ENCODE measurements at regions not wholly inside any gene's neighbourhood (a gene's known extent, or its start where the extent isn't known, plus 50 kb on each side); places are given as distances from the start of the nearest gene placed in this dataset.
A peak's percentile ranks its signal among the peaks of the same experiment; 100 is the strongest.

- WGBS (ENCODE audit: insufficient coverage, low coverage, low lambda C conversion rate, missing lambda C conversion rate), result 56% methylated on average over 1 of the region's 1 CpG
- ATAC-seq, result no peak
- TF ChIP-seq, protein P1, sequence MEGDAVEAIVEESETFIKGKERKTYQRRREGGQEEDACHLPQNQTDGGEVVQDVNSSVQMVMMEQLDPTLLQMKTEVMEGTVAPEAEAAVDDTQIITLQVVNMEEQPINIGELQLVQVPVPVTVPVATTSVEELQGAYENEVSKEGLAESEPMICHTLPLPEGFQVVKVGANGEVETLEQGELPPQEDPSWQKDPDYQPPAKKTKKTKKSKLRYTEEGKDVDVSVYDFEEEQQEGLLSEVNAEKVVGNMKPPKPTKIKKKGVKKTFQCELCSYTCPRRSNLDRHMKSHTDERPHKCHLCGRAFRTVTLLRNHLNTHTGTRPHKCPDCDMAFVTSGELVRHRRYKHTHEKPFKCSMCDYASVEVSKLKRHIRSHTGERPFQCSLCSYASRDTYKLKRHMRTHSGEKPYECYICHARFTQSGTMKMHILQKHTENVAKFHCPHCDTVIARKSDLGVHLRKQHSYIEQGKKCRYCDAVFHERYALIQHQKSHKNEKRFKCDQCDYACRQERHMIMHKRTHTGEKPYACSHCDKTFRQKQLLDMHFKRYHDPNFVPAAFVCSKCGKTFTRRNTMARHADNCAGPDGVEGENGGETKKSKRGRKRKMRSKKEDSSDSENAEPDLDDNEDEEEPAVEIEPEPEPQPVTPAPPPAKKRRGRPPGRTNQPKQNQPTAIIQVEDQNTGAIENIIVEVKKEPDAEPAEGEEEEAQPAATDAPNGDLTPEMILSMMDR (IDR thresholded peaks at IDR 0.05), result no peak
- TF ChIP-seq POLR2A (IDR thresholded peaks at IDR 0.05), result no peak
Observed at GRCh38 chr18:1581581-1581980, 676.9 kb downstream of the ADCYAP1 start.

GRCh38 chr18:1585881-1586488 is 681.3 kb downstream of the ADCYAP1 start:
- DNase-seq (no peak), ATAC-seq (peak; percentile 74 to 81 (median 78))
- H3K27me3 ChIP-seq, result no peaks in the 10 kb centered on the region
- H3K27ac ChIP-seq, result no peak overlapping the region
- no peak overlapping the region for H3K4me3 ChIP-seq
- no peaks in the 10 kb centered on the region for H3K36me3 ChIP-seq
- intact Hi-C loops (cut with DNase I), result no loop called here
- under 1% methylated on average over 7 of the region's 7 CpGs for WGBS (ENCODE audit: insufficient coverage, low coverage, low lambda C conversion rate, missing lambda C conversion rate)
- no peaks in the 10 kb centered on the region for H3K9me3 ChIP-seq
- H3K4me1 ChIP-seq, result no peaks in the 10 kb centered on the region
- no peak for TF ChIP-seq POLR2A (IDR thresholded peaks at IDR 0.05)
- TF ChIP-seq, protein P1 (IDR thresholded peaks at IDR 0.05), result peak; percentile 36 to 59 (median 50)

More at GRCh38 chr18:1581581-1581980, 676.9 kb downstream of the ADCYAP1 start:
- H3K4me3 ChIP-seq, result no peak overlapping the region
- no peaks in the 10 kb centered on the region for H3K4me1 ChIP-seq
- H3K27ac ChIP-seq, result no peak overlapping the region
- intact Hi-C loops (cut with DNase I), result no loop called here
- no peaks in the 10 kb centered on the region for H3K27me3 ChIP-seq
- no peak for DNase-seq
- H3K36me3 ChIP-seq, result no peaks in the 10 kb centered on the region
- no peaks in the 10 kb centered on the region for H3K9me3 ChIP-seq

DNA sequence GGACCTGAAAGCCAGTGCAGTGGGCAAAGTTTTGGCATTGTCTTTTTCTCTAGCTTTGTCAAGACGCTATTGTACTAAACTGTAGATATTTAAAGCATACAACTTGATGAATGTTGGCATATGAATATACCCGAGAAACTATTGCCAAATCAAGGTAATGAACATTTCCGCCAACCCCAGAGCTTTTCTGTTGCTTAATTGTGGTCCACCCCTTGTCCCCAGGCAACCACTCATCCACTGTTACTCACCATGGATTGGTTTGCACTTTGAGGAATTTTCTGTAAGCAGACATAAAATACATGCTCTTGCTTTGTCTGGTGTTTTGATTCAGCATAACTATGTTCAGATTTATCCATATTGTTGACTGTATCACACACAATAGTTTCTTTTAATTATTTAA is 688.4 kb downstream of the ADCYAP1 start:
- Histone ChIP-seq H3K4me3 (no peak overlapping the region), H3K36me3 (no peaks in the 10 kb centered on the region), H3K4me1 (no peaks in the 10 kb centered on the region), H3K9me3 (no peaks in the 10 kb centered on the region), H3K27ac (no peak overlapping the region), H3K27me3 (no peaks in the 10 kb centered on the region)
- no peak for DNase-seq
- WGBS (ENCODE audit: insufficient coverage, low coverage, low lambda C conversion rate, missing lambda C conversion rate), result 64% methylated on average over 3 of the region's 3 CpGs
- intact Hi-C loops (cut with DNase I), result no loop called here
- no peak for ATAC-seq
- no peak for TF ChIP-seq POLR2A (IDR thresholded peaks at IDR 0.05)
- TF ChIP-seq, protein P1 (IDR thresholded peaks at IDR 0.05), result no peak

DNA sequence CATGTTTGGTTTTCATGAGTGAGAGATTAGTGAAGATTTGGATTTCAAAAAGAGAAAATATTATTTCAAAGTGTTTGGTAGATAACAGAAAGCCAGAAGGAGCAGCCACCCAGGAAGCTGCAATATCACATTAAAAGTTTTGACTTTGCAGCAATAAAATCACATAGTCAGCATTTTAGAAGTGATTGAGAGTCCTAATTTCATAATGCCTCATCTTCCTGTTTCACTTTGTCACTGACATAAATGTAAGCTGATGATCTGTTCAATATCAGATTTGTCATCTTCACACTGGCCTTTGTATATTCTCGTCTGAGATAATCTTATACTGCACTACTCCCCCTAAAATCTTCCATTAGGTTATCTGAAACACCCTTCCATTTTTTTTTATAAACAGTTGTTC is 690.5 kb downstream of the ADCYAP1 start:
- H3K27me3 ChIP-seq, result no peaks in the 10 kb centered on the region
- 62% methylated on average over 1 of the region's 1 CpG for WGBS (ENCODE audit: insufficient coverage, low coverage, low lambda C conversion rate, missing lambda C conversion rate)
- H3K4me1 ChIP-seq, result no peaks in the 10 kb centered on the region
- H3K36me3 ChIP-seq, result no peaks in the 10 kb centered on the region
- intact Hi-C loops (cut with DNase I), result no loop called here
- no peak overlapping the region for H3K27ac ChIP-seq
- DNase-seq, result no peak
- no peaks in the 10 kb centered on the region for H3K9me3 ChIP-seq
- H3K4me3 ChIP-seq, result no peak overlapping the region
- peak in 2 of 4 donors; percentile 17 to 24 for ATAC-seq
- TF ChIP-seq, protein P1 (IDR thresholded peaks at IDR 0.05), result no peak

- H3K36me3 ChIP-seq, result no peaks in the 10 kb centered on the region
- no peak overlapping the region for H3K27ac ChIP-seq
- WGBS (ENCODE audit: insufficient coverage, low coverage, low lambda C conversion rate, missing lambda C conversion rate), result 44% methylated on average over 3 of the region's 3 CpGs
- no peaks in the 10 kb centered on the region for H3K9me3 ChIP-seq
- H3K27me3 ChIP-seq, result no peaks in the 10 kb centered on the region
- intact Hi-C loops (cut with DNase I), result no loop called here
- no peaks in the 10 kb centered on the region for H3K4me1 ChIP-seq
- no peak for ATAC-seq
- no peak overlapping the region for H3K4me3 ChIP-seq
- no peak for TF ChIP-seq POLR2A (IDR thresholded peaks at IDR 0.05)
- no peak for DNase-seq
Observed at GRCh38 chr18:1599196-1599595, 694.5 kb downstream of the ADCYAP1 start.

All from right lobe of liver (tissue), 6 donors.